GM12864 (cell line): ENCODE measurements at regions not wholly inside any gene's neighbourhood (a gene's known extent, or its start where the extent isn't known, plus 50 kb on each side); places are given as distances from the start of the nearest gene placed in this dataset.

Source experiments
- DNase-seq: peaks from one replicate; pipeline ENCODE4 v3.0.0-alpha.2; 2011; ENCODE audit warnings: low read depth
- H3K4me3 ChIP-seq: 2 replicates; pipeline ENCODE4 v1.5.1; 2011; ENCODE audit warnings: mild to moderate bottlenecking, low read depth, low read length, control low read depth
- TF ChIP-seq, protein P1 (sequence below): IDR thresholded peaks from 2 replicates; pipeline ENCODE4 v1.5.1; 2011; ENCODE audit warnings: low read depth, mild to moderate bottlenecking, moderate library complexity, low read length, control low read depth, inconsistent platforms; ENCODE audit errors: missing control alignments

DNA sequence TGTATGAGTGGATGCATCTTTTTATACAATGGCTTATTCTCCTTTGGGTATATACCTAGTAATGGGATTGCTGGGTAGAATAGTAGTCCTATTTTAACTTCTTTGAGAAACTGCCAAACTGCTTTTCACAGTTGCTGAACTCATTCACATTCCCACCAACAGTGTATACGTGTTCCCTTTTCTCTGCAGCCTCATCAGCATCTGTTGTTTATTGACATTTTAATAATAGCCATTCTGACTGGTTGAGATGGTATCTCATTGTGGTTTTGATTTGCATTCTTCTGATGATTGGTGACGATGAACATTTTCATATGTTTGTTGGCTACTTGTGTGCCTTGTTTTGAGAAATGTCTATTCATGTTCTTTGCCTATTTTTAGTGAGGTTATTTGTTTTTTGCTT is 687.0 kb upstream of the EPHA5 start:
- TF ChIP-seq, protein P1, sequence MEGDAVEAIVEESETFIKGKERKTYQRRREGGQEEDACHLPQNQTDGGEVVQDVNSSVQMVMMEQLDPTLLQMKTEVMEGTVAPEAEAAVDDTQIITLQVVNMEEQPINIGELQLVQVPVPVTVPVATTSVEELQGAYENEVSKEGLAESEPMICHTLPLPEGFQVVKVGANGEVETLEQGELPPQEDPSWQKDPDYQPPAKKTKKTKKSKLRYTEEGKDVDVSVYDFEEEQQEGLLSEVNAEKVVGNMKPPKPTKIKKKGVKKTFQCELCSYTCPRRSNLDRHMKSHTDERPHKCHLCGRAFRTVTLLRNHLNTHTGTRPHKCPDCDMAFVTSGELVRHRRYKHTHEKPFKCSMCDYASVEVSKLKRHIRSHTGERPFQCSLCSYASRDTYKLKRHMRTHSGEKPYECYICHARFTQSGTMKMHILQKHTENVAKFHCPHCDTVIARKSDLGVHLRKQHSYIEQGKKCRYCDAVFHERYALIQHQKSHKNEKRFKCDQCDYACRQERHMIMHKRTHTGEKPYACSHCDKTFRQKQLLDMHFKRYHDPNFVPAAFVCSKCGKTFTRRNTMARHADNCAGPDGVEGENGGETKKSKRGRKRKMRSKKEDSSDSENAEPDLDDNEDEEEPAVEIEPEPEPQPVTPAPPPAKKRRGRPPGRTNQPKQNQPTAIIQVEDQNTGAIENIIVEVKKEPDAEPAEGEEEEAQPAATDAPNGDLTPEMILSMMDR = no peak
- DNase-seq = no peak
- no peak overlapping the region for H3K4me3 ChIP-seq

DNA sequence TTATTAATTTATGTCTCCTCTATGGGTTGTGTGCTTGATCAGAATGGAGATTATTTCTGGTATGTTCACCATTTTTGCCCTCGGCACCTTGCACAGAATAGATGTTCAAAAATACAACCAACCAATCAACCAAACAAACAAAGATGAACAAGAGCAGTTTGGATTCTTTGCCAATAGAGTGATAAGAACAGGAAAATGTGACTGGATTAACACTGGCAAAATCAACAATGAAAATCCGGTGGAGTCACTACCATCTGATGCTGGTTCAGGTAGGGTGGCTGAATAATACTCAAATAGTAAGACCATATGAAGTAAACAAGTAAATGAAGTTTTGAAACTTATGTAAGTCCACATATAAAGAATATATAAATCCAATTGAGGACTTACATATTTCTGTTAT is 685.0 kb upstream of the EPHA5 start:
- TF ChIP-seq, protein P1 = no peak
- DNase-seq = no peak
- H3K4me3 ChIP-seq = no peak overlapping the region

DNA sequence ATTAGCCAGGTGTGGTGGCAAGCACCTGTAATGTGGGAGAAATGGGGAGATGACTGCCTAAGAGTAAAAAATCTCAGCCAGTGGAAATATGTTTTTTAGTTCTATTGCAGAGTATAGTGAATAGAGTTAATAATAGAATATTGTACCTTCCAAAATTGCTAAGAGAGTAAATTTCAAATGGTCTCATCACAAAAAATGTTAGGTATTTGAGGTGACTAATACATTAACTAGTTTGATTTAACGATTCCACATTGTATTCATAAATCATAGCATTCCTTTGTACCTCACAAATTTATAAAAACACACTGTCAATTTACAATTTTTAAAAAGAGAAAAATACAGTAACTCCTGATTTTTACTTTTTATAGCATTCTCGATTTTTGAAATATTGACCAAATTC is 681.5 kb upstream of the EPHA5 start:
- TF ChIP-seq, protein P1 = no peak
- no peak for DNase-seq
- no peak overlapping the region for H3K4me3 ChIP-seq

DNA sequence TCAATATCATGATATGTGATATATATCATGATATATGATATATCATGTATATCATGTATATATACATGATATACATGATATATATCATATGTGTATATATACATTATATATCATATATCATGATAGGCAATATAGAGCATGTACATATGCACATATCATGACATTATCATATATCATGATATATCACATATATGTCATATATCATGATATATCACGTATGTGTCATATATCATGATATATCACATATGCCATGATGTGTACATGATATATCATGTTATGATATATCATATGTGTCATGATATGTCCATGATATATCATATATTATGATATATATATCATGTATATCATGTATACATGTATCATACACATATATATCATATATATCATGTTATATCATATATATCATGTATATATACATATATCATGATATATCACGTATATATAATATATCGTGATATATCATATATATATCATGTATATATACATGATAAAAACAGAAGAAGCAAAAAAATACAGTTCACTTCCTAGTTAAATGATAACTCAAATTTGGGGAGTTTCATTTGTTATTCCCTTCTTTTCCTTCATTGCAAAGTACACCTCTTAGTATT is 670.1 kb upstream of the EPHA5 start:
- TF ChIP-seq, protein P1 = no peak
- H3K4me3 ChIP-seq = no peak overlapping the region
- DNase-seq = no peak

DNA sequence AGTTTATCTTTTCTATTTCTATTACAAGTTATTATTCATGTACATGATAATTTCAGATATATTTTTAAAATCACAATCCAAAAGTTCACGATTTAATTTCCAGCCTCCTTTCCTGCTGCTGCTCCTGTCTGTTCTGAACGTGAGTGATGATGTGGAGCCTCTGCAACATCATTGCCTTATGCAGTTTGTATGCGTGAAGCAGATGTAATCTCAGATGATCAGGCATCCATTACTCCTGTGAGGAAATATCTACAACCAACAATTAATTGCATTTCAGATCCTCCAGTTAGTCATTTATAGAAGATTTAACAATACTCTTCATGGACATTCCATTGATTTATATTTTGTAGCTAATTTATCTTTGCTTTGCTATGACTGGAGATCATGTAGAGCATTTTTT is 668.7 kb upstream of the EPHA5 start:
- TF ChIP-seq, protein P1 = no peak
- no peak overlapping the region for H3K4me3 ChIP-seq
- no peak for DNase-seq

DNA sequence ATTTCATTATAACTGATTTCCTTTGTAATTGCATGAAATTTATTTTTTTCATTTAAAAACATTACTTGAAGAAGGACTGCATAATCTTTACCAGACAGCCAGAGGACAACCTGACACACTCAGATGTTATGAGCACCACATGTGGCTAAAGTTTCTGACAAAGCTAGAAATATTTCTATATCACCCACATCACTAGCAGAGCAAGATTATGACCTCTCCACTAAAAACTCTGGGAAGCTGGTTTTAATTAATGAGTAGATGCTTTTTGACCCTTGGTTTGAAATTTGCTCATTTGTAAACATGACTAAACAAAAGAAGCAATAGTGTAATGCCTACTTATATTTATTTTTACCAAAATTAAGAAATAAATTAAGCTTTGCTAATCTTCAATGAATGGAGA is 661.5 kb upstream of the EPHA5 start:
- TF ChIP-seq, protein P1 = no peak
- DNase-seq = no peak
- H3K4me3 ChIP-seq = no peak overlapping the region

DNA sequence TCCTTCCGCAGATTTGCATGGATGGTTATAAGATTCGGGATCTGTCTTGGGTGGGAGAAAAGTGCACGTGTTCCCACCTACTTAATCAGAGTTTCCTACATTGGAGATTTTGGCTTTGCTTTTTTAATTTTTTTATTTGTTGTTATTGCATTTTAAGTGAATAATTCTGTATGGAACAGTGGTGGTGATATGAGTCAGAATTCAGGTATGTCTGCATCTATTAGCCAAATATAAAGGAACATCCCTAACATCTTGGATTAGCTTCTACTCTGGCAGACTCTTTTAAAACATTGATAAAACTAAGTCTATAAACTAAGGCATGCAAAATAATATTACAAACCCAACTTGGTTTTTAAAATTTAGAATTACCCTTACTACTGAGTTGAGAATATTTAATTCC is 659.8 kb upstream of the EPHA5 start:
- no peak for DNase-seq
- no peak overlapping the region for H3K4me3 ChIP-seq
- TF ChIP-seq, protein P1 = no peak
